Colonic mucosa (tissue), 4 donors: ENCODE measurements at regions not wholly inside any gene's neighbourhood (a gene's known extent, or its start where the extent isn't known, plus 50 kb on each side); places are given as distances from the start of the nearest gene placed in this dataset.

Experiments
- DNase-seq: peaks from one replicate; pipeline ENCODE4 v3.0.0-alpha.2; 2020
- H3K27ac ChIP-seq: fragments of 200-600 bp; one replicate; pipeline ENCODE4 v1.8.0; 2021
- H3K27me3 ChIP-seq: fragments of 200-600 bp; one replicate; pipeline ENCODE4 v1.8.0; 2021
- H3K36me3 ChIP-seq: fragments of 200-600 bp; one replicate; pipeline ENCODE4 v1.8.0; 2021
- H3K4me1 ChIP-seq: fragments of 200-600 bp; one replicate; pipeline ENCODE4 v1.8.0; 2021; ENCODE audit warnings: mild to moderate bottlenecking
- H3K4me3 ChIP-seq: fragments of 200-600 bp; one replicate; pipeline ENCODE4 v1.8.0; 2021
- H3K9ac ChIP-seq, 2 donors: one replicate each; pipeline ENCODE4 v1.7.0; 2013; ENCODE audit warnings: control low read depth in 2 of 2, low read depth in 2 of 2, low read length in 2 of 2
- H3K9me3 ChIP-seq: fragments of 200-600 bp; one replicate; pipeline ENCODE4 v1.8.0; 2021
- intact Hi-C: fragments of 100-400 bp; cut with DNase I; formaldehyde crosslinking; loops from one replicate; pipeline ENCODE4 v1.14.1; 2022
- TF ChIP-seq, protein P1 (sequence below): fragments of 200-600 bp; IDR thresholded peaks from one replicate; pipeline ENCODE4 v1.8.0; 2022; ENCODE audit warnings: antibody characterized with exemption, mild to moderate bottlenecking
- donor health status: healthy.
- donor health status: DM: no; HTN: no; CAD: no.
- donor health status: DM: no; HTN: no; CAD: no.

DNA sequence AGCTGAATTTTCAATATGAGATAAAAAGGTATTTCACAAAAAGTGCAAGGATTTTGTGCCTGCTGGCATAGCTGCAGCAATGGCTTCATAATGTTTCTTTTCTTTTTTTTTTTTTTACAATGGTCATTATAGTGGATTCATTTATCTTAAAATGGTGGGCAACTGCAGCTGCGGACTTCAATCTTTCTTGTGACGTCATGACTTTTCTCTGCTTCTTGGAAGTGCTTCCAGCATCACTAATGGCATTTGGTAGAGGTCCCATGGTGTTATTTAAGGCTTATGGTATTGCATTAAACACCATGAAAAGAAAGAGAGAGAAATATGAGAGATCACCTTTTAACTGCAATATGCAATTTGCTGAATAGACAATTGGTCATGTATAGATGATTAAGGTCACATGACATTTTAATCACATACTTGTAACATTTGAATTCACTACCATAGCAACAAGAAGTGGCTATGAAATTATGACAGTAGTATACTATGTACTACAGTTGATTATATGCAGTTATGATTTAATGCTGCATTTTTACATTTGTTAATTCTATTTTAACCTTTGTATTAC is 684.0 kb upstream of the AADAT start:
- H3K9ac ChIP-seq: no peak overlapping the region
- TF ChIP-seq, protein P1, sequence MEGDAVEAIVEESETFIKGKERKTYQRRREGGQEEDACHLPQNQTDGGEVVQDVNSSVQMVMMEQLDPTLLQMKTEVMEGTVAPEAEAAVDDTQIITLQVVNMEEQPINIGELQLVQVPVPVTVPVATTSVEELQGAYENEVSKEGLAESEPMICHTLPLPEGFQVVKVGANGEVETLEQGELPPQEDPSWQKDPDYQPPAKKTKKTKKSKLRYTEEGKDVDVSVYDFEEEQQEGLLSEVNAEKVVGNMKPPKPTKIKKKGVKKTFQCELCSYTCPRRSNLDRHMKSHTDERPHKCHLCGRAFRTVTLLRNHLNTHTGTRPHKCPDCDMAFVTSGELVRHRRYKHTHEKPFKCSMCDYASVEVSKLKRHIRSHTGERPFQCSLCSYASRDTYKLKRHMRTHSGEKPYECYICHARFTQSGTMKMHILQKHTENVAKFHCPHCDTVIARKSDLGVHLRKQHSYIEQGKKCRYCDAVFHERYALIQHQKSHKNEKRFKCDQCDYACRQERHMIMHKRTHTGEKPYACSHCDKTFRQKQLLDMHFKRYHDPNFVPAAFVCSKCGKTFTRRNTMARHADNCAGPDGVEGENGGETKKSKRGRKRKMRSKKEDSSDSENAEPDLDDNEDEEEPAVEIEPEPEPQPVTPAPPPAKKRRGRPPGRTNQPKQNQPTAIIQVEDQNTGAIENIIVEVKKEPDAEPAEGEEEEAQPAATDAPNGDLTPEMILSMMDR: no peak
- H3K36me3 ChIP-seq: no peaks in the 10 kb centered on the region
- no peaks in the 10 kb centered on the region for H3K27me3 ChIP-seq
- H3K9me3 ChIP-seq: no peaks in the 10 kb centered on the region
- H3K27ac ChIP-seq: no peak overlapping the region
- no peak overlapping the region for H3K4me3 ChIP-seq
- H3K4me1 ChIP-seq: no peaks in the 10 kb centered on the region
- DNase-seq: no peak
- intact Hi-C loops: no loop called here

- TF ChIP-seq, protein P1: no peak
- H3K27me3 ChIP-seq: no peaks in the 10 kb centered on the region
- intact Hi-C loops: no loop called here
- no peaks in the 10 kb centered on the region for H3K4me1 ChIP-seq
- DNase-seq: no peak
- no peak overlapping the region for H3K4me3 ChIP-seq
- no peak overlapping the region for H3K27ac ChIP-seq
- H3K9me3 ChIP-seq: no peaks in the 10 kb centered on the region
- no peaks in the 10 kb centered on the region for H3K36me3 ChIP-seq
- no peak overlapping the region for H3K9ac ChIP-seq
These were observed 682.7 kb upstream of the AADAT start for GRCh38 chr4:170772429-170772828.

DNA sequence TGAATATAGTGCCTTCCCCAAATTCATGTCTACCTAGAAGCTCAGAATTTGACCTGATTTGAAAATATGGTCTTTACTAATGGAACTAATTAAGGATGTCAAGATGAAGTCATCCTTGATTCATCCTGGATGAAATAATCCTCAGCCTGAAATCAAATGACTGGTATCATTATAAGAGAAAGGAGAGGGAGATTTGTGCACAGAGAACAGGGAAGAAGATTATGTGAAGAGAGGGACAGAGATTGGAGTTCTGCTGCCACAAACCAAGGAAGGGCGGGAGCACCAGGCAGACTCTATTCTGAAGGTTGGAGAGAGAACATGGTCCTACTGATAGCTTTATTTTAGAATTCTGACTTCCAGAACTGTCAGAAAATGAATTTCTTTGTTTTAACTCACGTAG is 680.9 kb upstream of the AADAT start:
- no peak overlapping the region for H3K9ac ChIP-seq
- H3K36me3 ChIP-seq: no peaks in the 10 kb centered on the region
- no peaks in the 10 kb centered on the region for H3K27me3 ChIP-seq
- H3K27ac ChIP-seq: no peak overlapping the region
- no peak for DNase-seq
- intact Hi-C loops: no loop called here
- TF ChIP-seq, protein P1: no peak
- H3K9me3 ChIP-seq: no peaks in the 10 kb centered on the region
- H3K4me1 ChIP-seq: no peaks in the 10 kb centered on the region
- H3K4me3 ChIP-seq: no peak overlapping the region

DNA sequence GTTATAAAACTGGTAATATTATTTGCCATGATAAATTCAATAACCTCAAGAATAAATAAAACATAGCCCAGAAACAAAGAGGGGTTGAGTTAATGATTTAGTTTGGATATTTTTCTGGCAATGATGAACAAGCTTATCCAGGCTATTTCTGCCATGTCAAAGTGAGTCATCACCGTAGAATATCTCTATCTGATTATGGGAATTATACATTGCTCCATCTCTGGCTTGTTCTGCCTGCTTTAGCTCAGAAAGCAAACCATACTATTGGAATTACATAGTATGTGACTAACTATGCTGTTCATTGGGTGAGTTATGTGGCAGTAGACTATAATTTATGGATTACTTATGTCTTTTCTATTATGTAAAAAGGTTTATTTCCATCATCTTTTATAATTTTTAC is 680.1 kb upstream of the AADAT start:
- intact Hi-C loops: no loop called here
- Histone ChIP-seq H3K9ac (no peak overlapping the region), H3K36me3 (no peaks in the 10 kb centered on the region), H3K4me3 (no peak overlapping the region), H3K27ac (no peak overlapping the region), H3K4me1 (no peaks in the 10 kb centered on the region), H3K9me3 (no peaks in the 10 kb centered on the region), H3K27me3 (no peaks in the 10 kb centered on the region)
- DNase-seq: no peak
- TF ChIP-seq, protein P1: no peak

DNA sequence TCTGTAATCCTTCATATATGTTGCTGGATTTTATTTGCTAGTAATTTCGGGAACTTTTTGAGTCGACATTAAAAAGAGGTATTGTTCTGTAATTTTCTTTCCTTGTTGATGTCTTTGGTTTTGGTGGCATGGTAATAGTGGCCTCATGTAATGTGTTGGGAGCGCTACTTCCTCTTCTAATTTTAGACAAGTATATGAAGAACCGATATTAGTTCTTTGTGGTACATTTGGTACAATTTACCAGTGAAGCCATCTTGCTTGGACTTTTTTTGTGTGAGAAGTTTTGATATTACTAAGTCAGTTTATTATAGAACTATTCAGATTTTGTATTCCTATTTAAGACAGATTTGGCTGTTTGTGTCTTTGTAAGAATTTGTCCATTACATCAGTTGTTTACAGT is 669.2 kb upstream of the AADAT start:
- Histone ChIP-seq H3K27ac (no peak overlapping the region), H3K36me3 (no peaks in the 10 kb centered on the region), H3K27me3 (no peaks in the 10 kb centered on the region), H3K4me1 (no peaks in the 10 kb centered on the region), H3K4me3 (no peak overlapping the region), H3K9me3 (no peaks in the 10 kb centered on the region), H3K9ac (no peak overlapping the region)
- DNase-seq: no peak
- TF ChIP-seq, protein P1: no peak
- intact Hi-C loops: no loop called here
